B cell (primary cell): ENCODE measurements at regions not wholly inside any gene's neighbourhood (a gene's known extent, or its start where the extent isn't known, plus 50 kb on each side); places are given as distances from the start of the nearest gene placed in this dataset.

Experiments used
- ATAC-seq: fragments of 200-7000 bp; cut with Tn5 transposase; one replicate; pipeline ENCODE4 v1.10.0; 2021; ENCODE audit warnings: low read depth, mild to moderate bottlenecking, moderate number of reproducible peaks, moderate library complexity
- CTCF ChIA-PET: fragments of 350-600 bp; sonication (Branson Sonifier 250); formaldehyde crosslinking; loops from one replicate; lab custom pipeline; 2021; ENCODE audit warnings: antibody characterized with exemption, inconsistent platforms; lab: Charles Lee
- POLR2A ChIA-PET: fragments of 350-600 bp; sonication (Branson Sonifier 250); formaldehyde crosslinking; loops from one replicate; lab custom pipeline; 2021; ENCODE audit warnings: antibody characterized with exemption; lab: Charles Lee
- DNase-seq: peaks from one replicate; pipeline ENCODE4 v3.0.0; 2013
- H2AFZ ChIP-seq: 2 replicates; pipeline ENCODE4 v1.6.1; 2012; ENCODE audit warnings: mild to moderate bottlenecking, low read depth, low read length; ENCODE audit not compliant: insufficient read depth, poor library complexity, severe bottlenecking
- H3K27ac ChIP-seq, 2 donors: 1 replicate in 1 of 2; 2 replicates in 1 of 2; pipeline ENCODE4 v1.5.1; 2012 to 2013; ENCODE audit warnings: low read length in 2 of 2, mild to moderate bottlenecking in 2 of 2, moderate library complexity in 1 of 2
- H3K27me3 ChIP-seq, 4 experiments: fragments of 200-600 bp in 1 of 4; sonication (generic) in 1 of 4; replicated peaks in 1 of 4; 1 replicate in 2 of 4; 2 replicates in 2 of 4; pipeline versions ENCODE4 v1.6.1 to v1.7.0; 2013 to 2016; ENCODE audit warnings: low read length in 3 of 4, mild to moderate bottlenecking in 2 of 4, mixed read lengths in 1 of 4, moderate library complexity in 1 of 4; ENCODE audit not compliant: insufficient read depth in 4 of 4, control insufficient read depth in 3 of 4; ENCODE audit errors: control extremely low read depth in 1 of 4
- H3K36me3 ChIP-seq, 2 experiments: replicated peaks in 1 of 2; 1 replicate in 1 of 2; 2 replicates in 1 of 2; pipeline versions ENCODE4 v1.6.1 to v1.7.1; 2013; ENCODE audit warnings: low read length in 1 of 2; ENCODE audit not compliant: insufficient read depth in 2 of 2, control insufficient read depth in 1 of 2; ENCODE audit errors: control extremely low read depth in 1 of 2, extremely low read depth in 1 of 2
- H3K4me1 ChIP-seq, 2 donors: fragments of 200-600 bp in 1 of 2; sonication (generic) in 1 of 2; 1 replicate in 1 of 2; 2 replicates in 1 of 2; pipeline versions ENCODE4 v1.5.1 to v1.6.1; 2013 to 2017; ENCODE audit warnings: low read length in 2 of 2; ENCODE audit not compliant: control insufficient read depth in 2 of 2, insufficient read depth in 2 of 2
- H3K4me2 ChIP-seq: replicated peaks from 2 replicates; pipeline ENCODE3; 2012; ENCODE audit warnings: mild to moderate bottlenecking, low read depth, low read length; ENCODE audit not compliant: poor library complexity, severe bottlenecking
- H3K4me3 ChIP-seq, 5 experiments: fragments of 200-600 bp in 1 of 5; sonication (generic) in 1 of 5; 1 replicate in 3 of 5; 2 replicates in 2 of 5; pipeline versions ENCODE4 v1.5.1 to v1.7.0; 2011 to 2016; ENCODE audit warnings: low read length in 4 of 5, mild to moderate bottlenecking in 4 of 5, low read depth in 2 of 5, control low read depth in 1 of 5, moderate library complexity in 1 of 5; ENCODE audit not compliant: insufficient read depth in 1 of 5; ENCODE audit errors: control extremely low read depth in 1 of 5, extremely low read depth in 1 of 5
- H3K79me2 ChIP-seq: fragments of 200-600 bp; sonication (generic); one replicate; pipeline ENCODE4 v1.6.0; 2016; ENCODE audit warnings: low read length; ENCODE audit not compliant: control insufficient read depth, insufficient read depth
- H3K9ac ChIP-seq: fragments of 200-600 bp; sonication (generic); 2 replicates; pipeline ENCODE4 v1.6.1; 2017; ENCODE audit warnings: mild to moderate bottlenecking, low read length, moderate library complexity
- H3K9me3 ChIP-seq, 3 donors: one replicate each; pipeline versions ENCODE4 v1.6.1 to v1.7.1; 2013; ENCODE audit warnings: low read length in 2 of 3; ENCODE audit not compliant: control insufficient read depth in 2 of 3, insufficient read depth in 1 of 3; ENCODE audit errors: control extremely low read depth in 1 of 3
- H4K20me1 ChIP-seq: 2 replicates; pipeline ENCODE4 v1.6.0; 2012; ENCODE audit warnings: mild to moderate bottlenecking, low read length; ENCODE audit not compliant: insufficient read depth, control insufficient read depth, poor library complexity, severe bottlenecking
- H3K27ac Mint-ChIP-seq: one replicate; pipeline ENCODE4 v1.8.0; 2021; ENCODE audit warnings: mixed read lengths
- H3K27me3 Mint-ChIP-seq: one replicate; pipeline ENCODE4 v1.8.0; 2021; ENCODE audit warnings: mixed read lengths
- H3K4me1 Mint-ChIP-seq: one replicate; pipeline ENCODE4 v1.8.0; 2021; ENCODE audit warnings: mixed read lengths
- H3K4me3 Mint-ChIP-seq: one replicate; pipeline ENCODE4 v1.8.0; 2021; ENCODE audit warnings: mixed read lengths
- H3K9me3 Mint-ChIP-seq: one replicate; pipeline ENCODE4 v1.8.0; 2022; ENCODE audit warnings: mixed read lengths; ENCODE audit not compliant: insufficient read depth
- CTCF ChIP-seq: fragments of 200-600 bp; IDR thresholded peaks from one replicate; pipeline ENCODE4 v1.8.0; 2022; ENCODE audit warnings: antibody characterized with exemption, mild to moderate bottlenecking
- EZH2 ChIP-seq: IDR thresholded peaks from 2 replicates; pipeline ENCODE4 v1.6.1; 2012; ENCODE audit warnings: borderline replicate concordance, low read depth, mild to moderate bottlenecking, moderate library complexity, low read length; ENCODE audit not compliant: insufficient read depth, poor library complexity, severe bottlenecking
- WGBS: methylation state at CpG from one replicate; pipeline ENCODE4 v1.1.5; 2013; ENCODE audit warnings: missing lambda C conversion rate; ENCODE audit not compliant: insufficient coverage; 5-methylcytosine and 5-hydroxymethylcytosine counted together
- intact Hi-C: fragments of 100-400 bp; cut with micrococcal nuclease; formaldehyde crosslinking; loops from one replicate; pipeline ENCODE4 v1.10.0; 2022

- H4K20me1 ChIP-seq, result no peaks in the 10 kb centered on the region
- intact Hi-C loops, result no loop called here
Measured at GRCh38 chr18:62458868-62459716, 63.7 kb upstream of the ZCCHC2 start.

More at GRCh38 chr18:62458868-62459716, 63.7 kb upstream of the ZCCHC2 start:
- Histone ChIP-seq H3K9ac (no peak overlapping the region), H3K4me3 (no peak overlapping the region), H3K4me1 (no peaks in the 10 kb centered on the region), H3K9me3 (no peaks in the 10 kb centered on the region), H3K27ac (no peak overlapping the region), H3K4me2 (no peak overlapping the region), H3K27me3 (no peaks in the 10 kb centered on the region), H2AFZ (no peak overlapping the region), H3K79me2 (no peaks in the 10 kb centered on the region), H3K36me3 (no peaks in the 10 kb centered on the region)
- DNase-seq (no peak), ATAC-seq (no peak)
- WGBS, result 97% methylated on average over 12 of the region's 12 CpGs
- H3K9me3 Mint-ChIP-seq, result no peaks in the 10 kb centered on the region
- peaks cover 16% of the 10 kb centered on the region for H3K27me3 Mint-ChIP-seq
- peaks cover 1% of the 10 kb centered on the region for H3K4me1 Mint-ChIP-seq
- H3K27ac Mint-ChIP-seq, result no peak overlapping the region
- H3K4me3 Mint-ChIP-seq, result no peak overlapping the region
- POLR2A ChIA-PET, result no interaction called here
- CTCF ChIA-PET, result no interaction called here
- TF ChIP-seq EZH2 (no peak), CTCF (no peak)
